ENCODE measurements at regions not wholly inside any gene's neighbourhood (a gene's known extent, or its start where the extent isn't known, plus 50 kb on each side); places are given as distances from the start of the nearest gene placed in this dataset.

DNA sequence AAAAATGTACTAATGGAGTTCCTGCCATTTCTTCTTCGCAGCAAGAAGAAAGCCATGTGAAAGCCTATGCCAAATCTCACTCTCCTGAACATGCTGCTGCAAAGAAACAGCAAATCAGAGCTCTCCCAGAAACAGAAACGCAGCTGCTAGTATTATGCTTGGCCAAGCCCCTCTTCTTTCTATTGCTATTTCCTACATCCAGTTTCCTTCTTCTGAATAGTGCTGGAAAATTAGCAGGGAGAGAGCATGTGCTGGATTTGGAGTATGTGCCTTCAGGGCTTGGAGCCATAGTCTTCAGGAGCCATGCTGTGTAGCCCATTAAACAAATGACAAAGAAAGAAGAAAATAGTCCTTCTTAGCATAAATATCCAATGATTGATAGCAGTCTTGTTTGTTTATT lies 852.0 kb upstream of the PHF14 start:
- TF ChIP-seq EP300 (IDR thresholded peaks at IDR 0.05) = no peak
- TF ChIP-seq, protein P1, sequence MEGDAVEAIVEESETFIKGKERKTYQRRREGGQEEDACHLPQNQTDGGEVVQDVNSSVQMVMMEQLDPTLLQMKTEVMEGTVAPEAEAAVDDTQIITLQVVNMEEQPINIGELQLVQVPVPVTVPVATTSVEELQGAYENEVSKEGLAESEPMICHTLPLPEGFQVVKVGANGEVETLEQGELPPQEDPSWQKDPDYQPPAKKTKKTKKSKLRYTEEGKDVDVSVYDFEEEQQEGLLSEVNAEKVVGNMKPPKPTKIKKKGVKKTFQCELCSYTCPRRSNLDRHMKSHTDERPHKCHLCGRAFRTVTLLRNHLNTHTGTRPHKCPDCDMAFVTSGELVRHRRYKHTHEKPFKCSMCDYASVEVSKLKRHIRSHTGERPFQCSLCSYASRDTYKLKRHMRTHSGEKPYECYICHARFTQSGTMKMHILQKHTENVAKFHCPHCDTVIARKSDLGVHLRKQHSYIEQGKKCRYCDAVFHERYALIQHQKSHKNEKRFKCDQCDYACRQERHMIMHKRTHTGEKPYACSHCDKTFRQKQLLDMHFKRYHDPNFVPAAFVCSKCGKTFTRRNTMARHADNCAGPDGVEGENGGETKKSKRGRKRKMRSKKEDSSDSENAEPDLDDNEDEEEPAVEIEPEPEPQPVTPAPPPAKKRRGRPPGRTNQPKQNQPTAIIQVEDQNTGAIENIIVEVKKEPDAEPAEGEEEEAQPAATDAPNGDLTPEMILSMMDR (IDR thresholded peaks at IDR 0.05) = no peak
- TF ChIP-seq POLR2A (IDR thresholded peaks at IDR 0.05) = no peak
- no peak for TF ChIP-seq POLR2AphosphoS5 (IDR thresholded peaks at IDR 0.05)
- WGBS, 2 donors = 50 to 57% methylated on average over 2 of the region's 2 CpGs
- ATAC-seq (ENCODE audit: low FRiP score in 2 of 2) = no peak

DNA sequence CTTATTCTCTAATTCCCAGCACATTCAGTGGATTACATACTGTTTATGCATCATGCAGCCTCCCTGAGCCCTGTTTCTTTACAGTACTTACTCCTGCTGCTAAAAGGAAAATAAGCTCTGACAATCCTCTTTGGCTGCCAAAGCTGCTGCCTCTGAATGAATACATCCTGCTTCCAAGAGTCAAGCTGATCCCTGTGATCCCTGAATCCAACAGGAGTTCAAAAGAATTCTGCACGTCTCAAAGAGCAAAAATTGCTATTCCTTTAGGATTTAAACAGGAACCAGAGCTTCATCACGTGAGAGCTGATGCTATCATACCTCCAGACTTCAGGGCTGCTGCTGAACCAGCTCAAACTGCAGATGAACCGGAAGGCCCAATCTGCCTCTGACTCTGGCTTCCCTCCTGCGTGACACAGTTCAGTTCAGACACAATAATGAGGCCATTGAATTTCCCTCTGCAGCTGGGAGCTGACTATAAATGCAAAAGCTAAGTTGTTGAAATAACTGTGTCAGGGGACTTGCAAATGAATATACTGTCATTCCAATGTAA lies 851.0 kb upstream of the PHF14 start:
- H3K36me3 ChIP-seq = no peaks in the 10 kb centered on the region
- TF ChIP-seq POLR2A (IDR thresholded peaks at IDR 0.05) (no peak), EP300 (IDR thresholded peaks at IDR 0.05) (no peak), POLR2AphosphoS5 (IDR thresholded peaks at IDR 0.05) (no peak)
- TF ChIP-seq, protein P1 (IDR thresholded peaks at IDR 0.05) = no peak
- no peaks in the 10 kb centered on the region for H3K27me3 ChIP-seq
- H3K27ac ChIP-seq = no peak overlapping the region
- H3K4me1 ChIP-seq = no peaks in the 10 kb centered on the region
- WGBS, 2 donors = 18 to 48% methylated on average over 4 of the region's 4 CpGs
- H3K9me3 ChIP-seq = no peaks in the 10 kb centered on the region
- ATAC-seq (ENCODE audit: low FRiP score in 2 of 2) (no peak), DNase-seq (no peak)
- no peak overlapping the region for H3K4me3 ChIP-seq

More for the DNA sequence above, 852.0 kb upstream of the PHF14 start:
- Histone ChIP-seq H3K27me3 (no peaks in the 10 kb centered on the region), H3K9me3 (no peaks in the 10 kb centered on the region), H3K27ac (no peak overlapping the region), H3K4me3 (no peak overlapping the region), H3K4me1 (no peaks in the 10 kb centered on the region), H3K36me3 (no peaks in the 10 kb centered on the region)
- DNase-seq = no peak

DNA sequence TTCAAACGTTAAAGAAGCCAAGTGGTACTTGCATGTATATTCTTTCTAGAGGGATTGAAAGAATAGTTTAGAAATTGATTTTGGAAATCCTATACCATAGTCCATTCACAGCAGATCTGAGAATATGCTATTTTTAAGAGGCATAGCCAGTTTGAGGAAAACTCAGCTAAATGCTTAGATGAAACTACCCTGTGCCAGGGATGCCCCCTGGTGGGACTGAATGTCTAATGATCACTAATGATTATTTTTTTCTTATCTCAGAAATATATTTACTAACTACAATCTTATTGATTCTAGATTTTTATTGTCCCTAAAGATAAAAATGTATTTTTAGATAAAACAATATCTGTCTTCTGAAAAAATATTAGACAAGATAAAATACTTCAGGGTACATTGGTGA lies 844.9 kb upstream of the PHF14 start:
- no peak for DNase-seq
- ATAC-seq (ENCODE audit: low FRiP score in 2 of 2) = no peak
- Histone ChIP-seq H3K9me3 (no peaks in the 10 kb centered on the region), H3K27me3 (no peaks in the 10 kb centered on the region), H3K36me3 (no peaks in the 10 kb centered on the region), H3K27ac (no peak overlapping the region), H3K4me1 (no peaks in the 10 kb centered on the region), H3K4me3 (no peak overlapping the region)
- no peak for TF ChIP-seq POLR2A (IDR thresholded peaks at IDR 0.05)
- TF ChIP-seq, protein P1 (IDR thresholded peaks at IDR 0.05) = peak in 1 of 6 experiments; percentile 32
- 10 to 37% methylated on average over 1 of the region's 1 CpG for WGBS, 2 donors

DNA sequence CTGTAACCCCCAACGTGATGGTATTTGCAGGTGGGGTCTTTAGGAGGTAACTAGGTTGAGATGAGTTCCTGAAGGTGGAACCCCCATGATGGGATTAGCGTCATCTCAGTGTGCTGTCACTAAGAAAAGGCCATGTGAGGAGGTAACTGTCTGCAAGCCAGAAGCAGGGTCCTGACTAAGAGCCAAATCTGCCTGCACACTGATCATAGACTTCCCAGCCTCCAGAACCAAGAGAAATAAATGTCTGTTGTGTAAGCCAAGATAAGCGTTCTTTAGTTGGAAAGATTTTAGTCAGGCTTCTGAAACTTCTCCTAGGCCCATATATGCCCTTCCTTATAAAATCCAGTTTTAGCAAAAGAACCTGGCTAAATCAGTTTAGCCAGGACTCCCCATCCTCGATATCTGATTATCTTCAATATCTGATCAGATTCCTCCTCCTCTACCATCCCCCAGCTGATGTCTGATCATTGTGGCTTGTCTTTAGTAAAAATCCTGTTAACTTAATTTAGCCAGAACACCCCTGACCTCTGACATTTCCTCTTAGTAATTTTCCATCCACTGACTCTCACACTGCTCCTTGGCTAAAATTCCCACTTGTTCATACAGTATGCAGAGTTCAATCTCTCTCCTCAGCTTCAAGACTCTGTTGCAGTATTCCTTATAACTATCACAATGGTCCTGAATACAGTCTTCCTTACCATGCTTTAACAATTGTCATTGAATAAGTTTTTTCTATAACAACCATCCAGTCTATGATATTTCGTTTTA lies 835.4 kb upstream of the PHF14 start:
- TF ChIP-seq POLR2AphosphoS5 (IDR thresholded peaks at IDR 0.05) = no peak
- no peak for TF ChIP-seq EP300 (IDR thresholded peaks at IDR 0.05)
- no peak for TF ChIP-seq POLR2A (IDR thresholded peaks at IDR 0.05)
- TF ChIP-seq, protein P1 (IDR thresholded peaks at IDR 0.05) = no peak

DNA sequence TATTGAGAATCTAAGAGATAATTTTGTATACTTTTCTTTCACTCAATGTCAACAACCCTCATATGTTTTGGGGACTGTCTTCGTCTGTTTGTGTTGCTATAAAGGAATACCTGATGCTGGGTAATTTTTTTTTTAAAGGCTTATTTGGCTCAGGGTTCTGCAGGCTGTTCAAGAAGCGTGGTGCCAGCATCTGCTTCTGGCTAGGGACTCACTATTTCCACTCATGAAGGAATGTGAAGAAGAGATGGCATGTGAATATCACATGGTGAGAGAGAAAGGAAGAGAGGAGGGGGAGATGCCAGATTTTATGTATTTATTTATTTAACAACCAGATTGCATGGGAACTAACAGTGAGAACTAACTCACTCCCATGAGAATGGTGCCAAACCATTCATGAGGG lies 827.4 kb upstream of the PHF14 start:
- no peak overlapping the region for H3K27ac ChIP-seq
- no peaks in the 10 kb centered on the region for H3K9me3 ChIP-seq
- H3K27me3 ChIP-seq = no peaks in the 10 kb centered on the region
- H3K4me3 ChIP-seq = no peak overlapping the region
- H3K4me1 ChIP-seq = no peaks in the 10 kb centered on the region
- H3K36me3 ChIP-seq = no peaks in the 10 kb centered on the region
- ATAC-seq (ENCODE audit: low FRiP score in 2 of 2) (no peak), DNase-seq (no peak)
- no peak for TF ChIP-seq POLR2AphosphoS5 (IDR thresholded peaks at IDR 0.05)
- WGBS, 2 donors = 61 to 82% methylated on average over 2 of the region's 2 CpGs

More for the DNA sequence above, 835.4 kb upstream of the PHF14 start:
- Histone ChIP-seq H3K27ac (no peak overlapping the region), H3K4me3 (no peak overlapping the region), H3K9me3 (no peaks in the 10 kb centered on the region), H3K4me1 (no peaks in the 10 kb centered on the region), H3K27me3 (no peaks in the 10 kb centered on the region), H3K36me3 (no peaks in the 10 kb centered on the region)
- 79 to 86% methylated on average over 5 of the region's 5 CpGs for WGBS, 2 donors
- DNase-seq (no peak), ATAC-seq (ENCODE audit: low FRiP score in 2 of 2) (no peak)

All from upper lobe of left lung (tissue), 6 donors.